Natural killer cell (primary cell): ENCODE measurements at regions not wholly inside any gene's neighbourhood (a gene's known extent, or its start where the extent isn't known, plus 50 kb on each side); places are given as distances from the start of the nearest gene placed in this dataset.
"Not testable (repeated sequence)": the region's sequence is repeated elsewhere in the genome, so short reads cannot be mapped to it uniquely, and the experiment has no call there.

ENCODE experiments used
- ATAC-seq, 3 donors: fragments of 150-1000 bp in 2 of 3; fragments of 200-7000 bp in 1 of 3; cut with Tn5 transposase; 1 replicate in 1 of 3; 2 replicates in 2 of 3; pipeline ENCODE4 v1.10.0; 2021; ENCODE audit warnings: mild to moderate bottlenecking in 2 of 3, moderate library complexity in 2 of 3
- DNase-seq, 2 donors: peaks; one replicate each; pipeline versions ENCODE4 v3.0.0 to v3.0.0-alpha.2; 2013 to 2021; ENCODE audit warnings: mixed read lengths in 1 of 2
- H3K27ac ChIP-seq: one replicate; pipeline ENCODE4 v1.5.1; 2013; ENCODE audit warnings: mild to moderate bottlenecking, low read length
- H3K27me3 ChIP-seq: one replicate; pipeline ENCODE4 v1.6.1; 2013; ENCODE audit warnings: low read length; ENCODE audit not compliant: control insufficient read depth, insufficient read depth
- H3K36me3 ChIP-seq: one replicate; pipeline ENCODE4 v1.6.1; 2013; ENCODE audit warnings: low read length; ENCODE audit not compliant: control insufficient read depth, insufficient read depth
- H3K4me1 ChIP-seq: one replicate; pipeline ENCODE4 v1.6.1; 2013; ENCODE audit warnings: low read length; ENCODE audit not compliant: control insufficient read depth, insufficient read depth
- H3K4me3 ChIP-seq: one replicate; pipeline ENCODE4 v1.5.1; 2013; ENCODE audit warnings: low read length
- H3K9me3 ChIP-seq: one replicate; pipeline ENCODE4 v1.6.1; 2013; ENCODE audit warnings: low read length; ENCODE audit not compliant: control insufficient read depth, insufficient read depth
- H3K27ac Mint-ChIP-seq, 2 donors: one replicate each; pipeline ENCODE4 v1.8.0; 2022; ENCODE audit warnings: mild to moderate bottlenecking in 2 of 2, mixed read lengths in 2 of 2, moderate library complexity in 1 of 2
- H3K27me3 Mint-ChIP-seq, 2 donors: one replicate each; pipeline ENCODE4 v1.8.0; 2022; ENCODE audit warnings: low read depth in 2 of 2, mixed read lengths in 2 of 2
- H3K36me3 Mint-ChIP-seq: one replicate; pipeline ENCODE4 v1.8.0; 2022; ENCODE audit warnings: mixed read lengths
- H3K4me1 Mint-ChIP-seq, 2 donors: one replicate each; pipeline ENCODE4 v1.8.0; 2022; ENCODE audit warnings: mixed read lengths in 2 of 2
- H3K4me3 Mint-ChIP-seq: one replicate; pipeline ENCODE4 v1.8.0; 2022; ENCODE audit warnings: mild to moderate bottlenecking, moderate library complexity, mixed read lengths
- H3K9me3 Mint-ChIP-seq, 2 donors: one replicate each; pipeline ENCODE4 v1.8.0; 2022; ENCODE audit warnings: mixed read lengths in 2 of 2
- WGBS: methylation state at CpG from one replicate; pipeline ENCODE4 v1.1.7; 2013; ENCODE audit warnings: missing lambda C conversion rate; ENCODE audit not compliant: insufficient coverage; 5-methylcytosine and 5-hydroxymethylcytosine counted together
- intact Hi-C: fragments of 100-400 bp; cut with micrococcal nuclease; formaldehyde crosslinking; loops from one replicate; pipeline ENCODE4 v1.14.2; 2022

DNA sequence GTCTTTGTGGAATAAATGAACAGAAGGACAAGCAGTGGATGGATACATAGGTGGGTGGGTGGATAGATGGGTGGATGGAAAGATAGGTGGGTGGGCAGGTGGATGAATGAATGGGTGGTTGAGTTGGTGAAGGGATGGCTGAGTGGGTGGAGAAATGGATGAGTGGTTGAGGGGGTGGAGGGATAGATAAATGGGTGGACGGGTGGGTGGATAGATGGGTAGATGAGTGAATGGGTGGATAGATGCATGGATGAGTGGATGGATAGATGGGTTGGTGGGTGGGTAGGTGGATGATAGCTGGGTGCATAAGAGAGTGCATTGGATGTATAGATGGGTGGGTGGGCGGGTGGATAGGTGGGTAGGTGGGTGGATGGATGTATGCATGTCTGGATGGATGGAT is 63.5 kb downstream of the UNC93B1 start:
- WGBS = 81% methylated on average over 2 of the region's 2 CpGs
- ATAC-seq, H3K27me3 Mint-ChIP-seq, intact Hi-C loops, H3K36me3 ChIP-seq, H3K4me1 Mint-ChIP-seq, H3K4me3 ChIP-seq, H3K4me1 ChIP-seq, H3K27ac ChIP-seq, H3K9me3 ChIP-seq, DNase-seq, H3K4me3 Mint-ChIP-seq, H3K27me3 ChIP-seq, H3K27ac Mint-ChIP-seq, H3K36me3 Mint-ChIP-seq, H3K9me3 Mint-ChIP-seq: not testable (repeated sequence)

DNA sequence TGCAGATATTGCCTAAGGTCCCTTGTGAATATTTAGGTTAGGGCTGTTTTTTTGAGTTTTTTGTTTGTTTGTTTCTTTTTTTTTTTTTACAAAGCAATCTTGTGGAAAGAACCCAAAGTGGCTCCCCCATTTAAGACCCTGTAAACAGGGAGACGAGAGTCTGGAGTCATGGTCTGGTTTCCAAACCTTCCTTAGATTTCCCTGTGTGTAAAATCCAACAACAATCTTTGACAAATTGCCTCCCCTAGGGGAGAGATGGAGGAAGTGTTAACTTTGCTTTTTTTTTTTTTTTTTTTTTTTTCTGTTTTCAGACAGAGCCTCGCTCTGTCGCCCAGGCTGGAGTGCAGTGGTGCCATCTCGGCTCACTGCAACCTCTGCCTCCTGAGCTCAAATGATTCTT is 64.9 kb downstream of the UNC93B1 start:
- H3K27ac ChIP-seq, H3K9me3 Mint-ChIP-seq, ATAC-seq, H3K4me3 ChIP-seq, H3K36me3 ChIP-seq, H3K36me3 Mint-ChIP-seq, H3K4me1 Mint-ChIP-seq, H3K4me1 ChIP-seq, DNase-seq, H3K27me3 ChIP-seq, H3K9me3 ChIP-seq, H3K4me3 Mint-ChIP-seq, H3K27ac Mint-ChIP-seq, intact Hi-C loops, H3K27me3 Mint-ChIP-seq: not testable (repeated sequence)
- no CpG with 5 or more reads among the region's 4 CpGs for WGBS

DNA sequence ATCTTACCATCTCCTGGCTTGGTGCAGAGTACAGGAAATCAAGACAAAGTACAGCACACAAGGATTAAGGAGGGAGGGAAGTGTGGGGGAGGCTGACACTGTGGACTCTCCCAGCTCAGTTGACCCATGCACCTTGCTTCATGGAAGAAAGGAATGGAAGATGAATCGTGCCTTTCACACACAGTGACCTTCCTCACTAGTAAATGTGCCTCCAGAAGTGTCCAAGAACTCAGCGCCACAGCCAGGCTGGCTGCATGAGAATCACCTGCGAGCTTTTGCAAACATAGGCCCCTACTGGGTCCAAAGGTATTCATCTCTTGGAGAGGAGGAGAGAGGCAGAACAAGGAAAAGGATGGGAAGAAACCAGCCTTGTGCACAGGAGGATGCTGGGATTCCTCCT is 65.5 kb downstream of the UNC93B1 start:
- DNase-seq, H3K27ac Mint-ChIP-seq, H3K27ac ChIP-seq, H3K36me3 ChIP-seq, H3K4me3 Mint-ChIP-seq, H3K9me3 ChIP-seq, H3K4me1 Mint-ChIP-seq, H3K27me3 Mint-ChIP-seq, intact Hi-C loops, H3K36me3 Mint-ChIP-seq, H3K27me3 ChIP-seq, H3K4me1 ChIP-seq, H3K9me3 Mint-ChIP-seq, ATAC-seq, H3K4me3 ChIP-seq: not testable (repeated sequence)
- WGBS = 79% methylated on average over 3 of the region's 3 CpGs

DNA sequence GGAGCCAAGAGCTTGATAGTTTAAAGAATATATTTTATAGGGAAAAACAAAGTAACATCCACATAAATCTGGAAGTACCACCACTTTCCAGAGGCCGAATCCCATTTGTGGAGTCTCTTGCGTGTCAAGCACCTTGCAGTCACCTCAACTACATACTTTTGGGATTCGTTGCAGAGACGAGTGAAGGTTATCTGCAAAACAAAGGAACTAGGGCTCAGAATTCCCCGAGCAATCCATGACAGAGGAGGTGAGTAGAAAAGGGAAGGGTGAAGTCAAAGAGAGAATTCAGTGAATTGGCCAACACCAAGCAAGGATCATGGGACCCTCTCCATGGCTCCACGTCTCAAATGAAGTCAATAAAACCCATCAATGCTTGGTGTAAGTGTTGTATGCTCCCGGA is 80.3 kb downstream of the UNC93B1 start:
- 82% methylated on average over 6 of the region's 7 CpGs for WGBS
- DNase-seq, H3K4me1 ChIP-seq, H3K9me3 Mint-ChIP-seq, H3K27ac Mint-ChIP-seq, intact Hi-C loops, H3K4me3 ChIP-seq, H3K27ac ChIP-seq, ATAC-seq, H3K9me3 ChIP-seq, H3K4me3 Mint-ChIP-seq, H3K36me3 ChIP-seq, H3K4me1 Mint-ChIP-seq, H3K36me3 Mint-ChIP-seq, H3K27me3 ChIP-seq: not testable (repeated sequence)
- H3K27me3 Mint-ChIP-seq = peaks cover 16 to 20% of the 10 kb centered on the region in 2 donors

DNA sequence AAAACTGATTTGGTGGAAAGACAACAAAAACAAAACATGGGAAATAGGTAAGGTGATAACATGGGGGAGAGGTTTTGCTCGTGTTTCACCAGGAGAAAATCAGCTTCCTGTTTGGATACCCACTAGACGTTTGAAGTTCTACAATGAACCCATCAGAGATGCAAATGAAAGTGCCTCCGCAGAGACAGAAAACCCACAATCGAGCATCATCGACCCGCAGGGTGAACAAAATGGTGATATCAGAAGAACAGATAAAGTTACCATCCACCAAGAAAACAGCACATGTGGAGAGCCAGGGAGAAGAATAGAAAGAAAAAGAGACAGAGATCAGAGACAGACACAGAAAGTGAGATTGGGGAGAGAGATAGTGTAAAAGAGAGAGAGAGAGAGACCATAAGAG is 83.4 kb downstream of the UNC93B1 start:
- intact Hi-C loops, H3K27ac Mint-ChIP-seq, H3K4me3 Mint-ChIP-seq, H3K4me1 ChIP-seq, H3K36me3 Mint-ChIP-seq, H3K4me1 Mint-ChIP-seq, H3K27ac ChIP-seq, H3K4me3 ChIP-seq, H3K36me3 ChIP-seq, H3K9me3 ChIP-seq, ATAC-seq, H3K27me3 ChIP-seq, H3K9me3 Mint-ChIP-seq: not testable (repeated sequence)
- WGBS = 44% methylated on average over 6 of the region's 6 CpGs
- H3K27me3 Mint-ChIP-seq = peaks cover 8 to 14% of the 10 kb centered on the region in 2 donors
- DNase-seq = peak in 1 of 2 donors; percentile 45

DNA sequence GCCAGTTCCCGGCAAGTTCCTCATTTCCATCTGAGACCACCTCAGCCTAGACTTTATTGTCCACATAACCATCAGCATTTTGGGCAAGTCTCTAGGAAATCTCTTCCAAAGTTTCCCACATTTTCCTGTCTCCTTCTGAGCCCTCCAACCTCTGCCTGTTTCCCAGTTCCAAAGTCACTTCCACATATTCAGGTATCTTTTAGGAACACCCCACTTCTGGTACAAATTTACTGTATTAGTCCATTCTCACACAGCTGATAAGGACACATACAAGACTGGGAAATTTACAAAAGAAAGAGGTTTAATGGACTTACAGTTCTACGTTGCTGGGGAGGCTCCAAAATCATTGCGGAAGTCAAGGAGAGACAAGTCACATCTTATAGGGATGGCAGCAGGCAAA is 91.7 kb downstream of the UNC93B1 start:
- H3K4me3 ChIP-seq, H3K9me3 Mint-ChIP-seq, H3K27me3 ChIP-seq, H3K4me1 ChIP-seq, H3K4me1 Mint-ChIP-seq, ATAC-seq, H3K27ac ChIP-seq, H3K4me3 Mint-ChIP-seq, H3K36me3 ChIP-seq, DNase-seq, intact Hi-C loops, H3K9me3 ChIP-seq, H3K27ac Mint-ChIP-seq: not testable (repeated sequence)
- peaks cover 13% of the 10 kb centered on the region for H3K36me3 Mint-ChIP-seq
- 93% methylated on average over 3 of the region's 3 CpGs for WGBS
- H3K27me3 Mint-ChIP-seq = peaks cover 24 to 40% of the 10 kb centered on the region in 2 donors

DNA sequence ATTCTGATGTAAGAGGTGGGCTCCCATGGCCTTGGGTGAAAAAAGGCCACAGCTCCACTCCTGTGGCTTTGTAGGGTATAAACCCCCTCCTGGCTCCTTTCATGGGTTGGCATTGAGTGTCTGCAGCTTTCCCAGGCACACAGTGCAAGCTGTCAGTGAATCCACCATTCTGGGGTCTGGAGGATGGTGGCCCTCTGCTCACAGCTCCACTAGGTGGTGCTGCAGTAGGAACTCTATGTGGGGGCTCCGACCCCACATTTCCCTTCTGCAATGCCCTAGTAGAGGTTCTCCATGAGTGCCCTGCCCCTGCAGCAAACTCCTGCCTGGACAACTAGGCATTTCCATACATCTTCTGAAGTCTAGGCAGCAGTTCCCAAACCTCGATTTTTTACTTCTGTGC is 92.7 kb downstream of the UNC93B1 start:
- 75% methylated on average over 2 of the region's 2 CpGs for WGBS
- ATAC-seq, H3K27me3 ChIP-seq, H3K27ac Mint-ChIP-seq, H3K27ac ChIP-seq, H3K4me1 Mint-ChIP-seq, DNase-seq, H3K4me1 ChIP-seq, H3K9me3 Mint-ChIP-seq, H3K4me3 ChIP-seq, H3K36me3 ChIP-seq, H3K9me3 ChIP-seq, intact Hi-C loops, H3K4me3 Mint-ChIP-seq: not testable (repeated sequence)
- Mint-ChIP-seq H3K27me3 (peaks cover 24 to 41% of the 10 kb centered on the region in 2 donors), H3K36me3 (peaks cover 13% of the 10 kb centered on the region)

DNA sequence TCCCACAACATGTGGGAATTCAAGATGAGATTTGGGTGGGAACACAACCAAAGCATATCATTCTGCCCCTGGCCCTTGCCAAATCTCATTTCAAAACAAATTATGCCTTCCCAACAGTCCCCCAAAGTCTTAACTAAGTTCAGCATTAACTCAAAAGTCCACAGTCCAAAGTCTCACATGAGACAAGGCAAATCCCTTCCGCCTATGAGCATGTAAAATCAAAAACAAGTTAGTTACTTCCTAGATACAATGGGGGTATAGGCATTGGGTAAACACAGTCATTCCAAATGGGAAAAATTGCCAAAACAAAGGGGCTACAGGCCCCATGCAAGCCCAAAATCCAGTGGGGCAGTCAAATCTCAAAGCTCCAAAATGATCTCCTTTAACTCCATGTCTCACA is 93.1 kb downstream of the UNC93B1 start:
- DNase-seq, ATAC-seq, H3K4me3 ChIP-seq, H3K27ac Mint-ChIP-seq, H3K4me1 ChIP-seq, H3K9me3 Mint-ChIP-seq, H3K9me3 ChIP-seq, H3K27ac ChIP-seq, H3K4me1 Mint-ChIP-seq, intact Hi-C loops, H3K4me3 Mint-ChIP-seq, H3K36me3 ChIP-seq, H3K27me3 ChIP-seq: not testable (repeated sequence)
- H3K27me3 Mint-ChIP-seq = peaks cover 21 to 45% of the 10 kb centered on the region in 2 donors
- peaks cover 13% of the 10 kb centered on the region for H3K36me3 Mint-ChIP-seq
- no CpG with 5 or more reads among the region's 1 CpG for WGBS
